H54 (cell line): ENCODE measurements at regions not wholly inside any gene's neighbourhood (a gene's known extent, or its start where the extent isn't known, plus 50 kb on each side); places are given as distances from the start of the nearest gene placed in this dataset.
"Not testable (repeated sequence)": the region's sequence is repeated elsewhere in the genome, so short reads cannot be mapped to it uniquely, and the experiment has no call there.

Experiments used
- DNase-seq: peaks from one replicate; pipeline ENCODE4 v3.0.0; 2011; ENCODE audit warnings: low spot score, mixed read lengths; ENCODE audit not compliant: insufficient read length
- FAIRE-seq: peaks from 3 replicates; lab custom pipeline; 2011; peaks lifted over from hg19 to GRCh38; lab: Jason Lieb, UNC
- POLR2A ChIP-seq: IDR thresholded peaks from 2 replicates; pipeline ENCODE4 v1.6.1; 2011; ENCODE audit warnings: low read depth, mild to moderate bottlenecking, low read length

DNA sequence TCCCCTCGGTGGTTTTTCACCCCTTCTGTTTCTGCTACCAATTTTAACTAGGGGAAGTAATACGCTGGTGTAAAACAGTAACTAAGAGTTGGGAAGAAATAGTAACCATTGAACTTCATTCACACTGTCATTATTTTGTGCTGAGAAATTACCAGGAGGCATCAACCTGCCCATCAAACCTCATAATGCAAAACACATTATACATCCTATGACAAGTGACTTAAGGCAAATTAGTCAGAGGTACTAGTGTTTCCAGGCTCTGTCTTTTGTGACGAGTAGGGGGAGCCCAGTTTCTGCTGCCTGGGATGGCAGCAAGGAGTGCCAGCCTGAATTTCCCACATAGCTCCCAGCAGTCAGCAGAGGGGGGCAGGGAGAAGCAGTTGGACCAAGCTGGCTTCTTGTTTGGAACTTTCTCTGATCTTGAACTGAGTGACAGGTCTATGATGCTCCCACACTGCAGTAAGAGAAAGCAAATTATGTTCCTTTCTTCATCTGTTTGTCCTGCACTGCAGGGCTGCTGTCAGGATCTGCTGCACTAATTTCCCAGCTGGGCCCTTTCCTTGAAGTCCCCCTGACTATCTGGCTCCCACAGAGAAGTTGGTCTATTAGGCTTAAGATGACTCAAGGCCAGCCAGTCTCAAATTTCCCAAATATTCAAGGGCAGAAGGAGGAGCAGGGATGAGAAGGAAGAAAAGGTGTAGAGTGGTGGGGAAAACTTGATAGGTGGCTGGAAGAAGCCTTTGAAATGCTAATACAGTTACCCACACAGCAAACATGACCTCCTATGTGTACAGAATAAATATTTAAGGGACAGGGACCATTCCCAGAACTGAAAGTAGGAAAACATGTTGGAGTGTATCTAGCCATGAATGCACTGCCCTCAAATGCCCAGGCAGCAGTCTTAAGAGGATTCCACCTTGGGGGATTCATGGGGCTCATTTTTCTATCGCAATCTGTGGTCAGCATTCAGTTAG, 322.8 kb downstream of the SEC16B start:
- TF ChIP-seq POLR2A = no peak
- FAIRE-seq (no peak), DNase-seq (no peak)

DNA sequence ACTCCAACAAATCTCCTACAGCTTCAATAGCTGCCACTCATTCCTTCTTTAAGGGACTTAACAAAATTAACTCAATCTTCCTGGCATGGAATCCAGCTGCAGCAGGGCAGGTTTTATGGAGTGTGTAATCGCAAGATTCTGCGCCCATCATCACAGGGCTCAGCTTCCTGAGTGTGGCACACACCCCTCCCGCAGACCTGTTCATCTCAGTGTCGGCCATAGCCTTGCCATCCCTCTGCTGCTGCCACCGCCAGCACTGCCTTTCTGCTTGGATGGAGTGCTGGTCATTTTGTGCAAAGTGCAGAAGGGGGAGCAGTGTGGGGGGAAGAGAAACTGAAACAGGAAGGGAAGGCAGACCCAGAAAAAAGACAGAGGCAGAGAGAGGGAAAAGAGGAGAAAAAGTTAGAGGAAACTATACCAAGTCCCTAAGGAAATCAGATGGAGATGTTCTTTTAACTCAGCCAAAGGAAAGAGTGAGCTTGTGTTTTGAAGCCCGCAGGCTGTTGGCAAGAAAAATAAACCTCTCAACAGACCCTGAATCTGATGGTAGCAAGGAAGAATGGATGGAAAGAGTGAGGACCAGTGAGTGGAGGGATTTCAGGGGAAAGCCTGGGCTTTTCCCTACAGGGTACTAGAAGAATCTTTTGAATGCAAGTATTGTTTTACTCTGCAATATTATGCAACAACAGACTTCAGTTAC, 324.2 kb downstream of the SEC16B start:
- no peak for TF ChIP-seq POLR2A
- FAIRE-seq (no peak), DNase-seq (no peak)

DNA sequence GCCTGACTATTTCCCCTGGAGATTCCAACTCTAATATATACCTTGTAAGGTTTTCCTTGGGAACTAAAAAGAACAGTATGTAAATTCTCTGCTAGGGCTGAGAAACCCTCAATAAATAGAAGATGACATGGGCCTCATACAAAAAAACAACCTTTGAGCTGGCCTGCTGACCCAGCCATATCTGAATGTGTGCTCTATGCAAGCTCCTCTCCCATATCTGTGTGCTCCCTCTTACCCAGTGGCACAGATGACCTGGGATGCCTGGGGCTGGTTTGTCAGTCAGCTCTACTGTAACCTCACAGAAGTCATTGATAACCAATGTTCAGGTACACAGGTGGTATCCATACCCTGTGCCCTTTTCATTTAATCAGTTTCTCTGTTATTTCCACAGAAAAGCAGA, 329.2 kb downstream of the SEC16B start:
- TF ChIP-seq POLR2A = no peak
- DNase-seq (no peak), FAIRE-seq (no peak)

DNA sequence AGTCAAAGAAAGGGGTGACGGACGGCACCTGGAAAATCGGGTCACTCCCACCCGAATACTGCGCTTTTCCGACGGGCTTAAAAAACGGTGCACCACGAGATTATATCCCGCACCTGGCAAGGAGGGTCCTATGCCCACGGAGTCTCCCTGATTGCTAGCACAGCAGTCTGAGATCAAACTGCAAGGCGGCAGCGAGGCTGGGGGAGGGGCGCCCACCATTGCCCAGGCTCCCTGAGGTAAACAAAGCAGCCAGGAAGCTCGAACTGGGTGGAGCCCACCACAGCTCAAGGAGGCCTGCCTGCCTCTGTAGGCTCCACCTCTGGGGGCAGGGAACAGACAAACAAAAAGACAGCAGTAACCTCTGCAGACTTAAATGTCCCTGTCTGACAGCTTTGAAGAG, 335.7 kb downstream of the SEC16B start:
- DNase-seq, FAIRE-seq: not testable (repeated sequence)

DNA sequence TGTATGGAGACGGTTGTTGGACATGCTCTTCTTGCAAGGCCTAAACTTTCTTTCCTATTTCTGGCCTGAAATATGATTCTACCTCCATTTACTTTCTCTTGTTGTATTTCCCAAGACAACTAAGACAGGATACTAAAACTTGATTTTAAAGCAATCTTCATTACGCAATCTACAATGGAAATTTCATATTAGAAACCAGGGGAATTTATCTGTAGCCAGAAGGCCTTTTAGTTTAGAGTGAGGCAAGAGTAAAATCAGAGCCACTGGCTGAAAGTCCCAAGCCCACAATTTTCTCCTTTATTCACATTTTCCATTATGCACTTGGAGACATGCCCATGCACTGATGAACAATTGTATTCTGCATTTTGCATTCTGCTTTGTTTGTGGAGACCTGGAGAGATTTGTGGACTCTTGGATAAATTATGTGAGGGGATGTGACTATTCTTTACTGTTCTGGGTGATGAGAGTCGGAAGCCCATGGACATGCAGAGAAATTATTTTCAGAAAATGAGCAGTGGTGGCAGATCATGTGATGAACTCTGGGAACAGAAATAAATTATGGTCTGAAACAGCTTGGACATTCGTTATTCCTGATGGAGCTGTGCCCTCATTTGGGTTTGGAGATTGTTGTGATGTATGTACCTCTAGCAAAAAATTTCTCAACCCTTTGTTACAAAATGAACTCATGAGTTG, 336.8 kb downstream of the SEC16B start:
- DNase-seq = no peak
- FAIRE-seq = no peak
- TF ChIP-seq POLR2A = no peak

DNA sequence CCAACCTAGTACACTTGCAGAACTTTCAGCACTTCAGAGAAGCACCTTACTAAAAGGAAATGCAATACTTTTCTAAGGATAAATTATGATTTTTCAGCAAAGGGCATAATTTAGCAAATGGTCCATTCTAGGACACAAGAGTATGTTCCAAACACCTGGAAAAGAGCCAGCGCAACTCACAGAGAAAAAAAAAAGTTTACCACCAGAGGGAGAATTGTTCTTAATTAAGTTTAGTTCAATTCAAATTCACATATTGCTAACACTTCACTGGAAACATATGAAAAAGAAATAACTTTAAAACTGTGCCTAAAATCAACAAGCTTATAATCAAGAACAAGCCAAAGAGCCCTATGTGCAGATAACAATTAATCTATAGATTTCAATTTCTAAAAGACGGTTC, 338.1 kb downstream of the SEC16B start:
- DNase-seq (no peak), FAIRE-seq (no peak)
- TF ChIP-seq POLR2A = no peak

DNA sequence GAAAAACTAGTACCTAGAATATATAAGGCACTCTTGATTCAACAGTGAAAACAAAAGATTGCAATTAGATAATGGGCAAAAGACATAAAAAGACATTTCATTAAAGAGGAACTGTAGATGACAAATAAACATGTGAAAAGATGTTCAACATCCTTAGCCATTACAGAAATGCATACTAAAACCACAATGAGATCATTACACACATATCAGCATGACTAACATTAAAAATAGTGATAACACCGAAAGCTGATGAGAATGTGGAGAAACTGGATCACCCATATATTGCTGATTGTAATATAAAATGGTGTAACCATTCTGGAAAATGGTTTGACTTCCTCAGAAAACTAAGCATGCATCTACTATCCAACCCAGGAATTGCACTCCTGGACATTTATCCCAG, 340.3 kb downstream of the SEC16B start:
- no peak for DNase-seq
- no peak for FAIRE-seq
- TF ChIP-seq POLR2A = no peak

DNA sequence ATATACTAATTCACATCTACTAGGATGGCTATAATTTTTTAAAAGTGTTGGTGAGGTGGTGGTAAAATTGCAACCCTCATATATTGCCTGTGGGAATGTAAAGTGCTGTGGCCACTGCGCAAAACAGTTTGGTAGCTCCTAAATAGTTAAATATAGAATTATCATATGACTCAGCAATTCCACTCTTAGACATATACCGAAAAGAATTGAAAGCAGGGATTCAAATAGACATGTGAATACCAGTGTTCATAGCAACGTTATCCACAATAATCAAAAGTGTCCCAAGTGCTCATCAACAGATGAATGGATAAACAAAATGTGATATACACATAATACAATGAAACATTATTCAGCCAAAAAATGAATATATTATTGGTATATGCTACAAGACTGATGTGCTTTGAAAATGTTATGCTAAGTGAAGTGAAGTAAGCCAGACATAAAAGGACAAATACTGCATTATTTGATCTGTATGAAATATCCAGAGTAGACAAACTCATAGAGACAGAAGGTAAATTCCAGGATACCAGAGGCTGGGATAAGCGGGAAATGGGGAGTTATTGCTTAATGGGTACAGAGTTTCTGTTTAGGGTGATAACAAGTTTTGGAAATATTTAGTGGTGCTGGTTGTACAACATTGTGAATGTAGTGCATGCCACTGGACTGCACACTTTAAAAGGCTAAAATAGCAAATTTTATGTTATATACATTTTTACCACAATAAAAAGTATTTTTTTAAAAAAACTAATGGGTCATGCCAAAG, 342.5 kb downstream of the SEC16B start:
- TF ChIP-seq POLR2A = no peak
- DNase-seq (no peak), FAIRE-seq (no peak)

DNA sequence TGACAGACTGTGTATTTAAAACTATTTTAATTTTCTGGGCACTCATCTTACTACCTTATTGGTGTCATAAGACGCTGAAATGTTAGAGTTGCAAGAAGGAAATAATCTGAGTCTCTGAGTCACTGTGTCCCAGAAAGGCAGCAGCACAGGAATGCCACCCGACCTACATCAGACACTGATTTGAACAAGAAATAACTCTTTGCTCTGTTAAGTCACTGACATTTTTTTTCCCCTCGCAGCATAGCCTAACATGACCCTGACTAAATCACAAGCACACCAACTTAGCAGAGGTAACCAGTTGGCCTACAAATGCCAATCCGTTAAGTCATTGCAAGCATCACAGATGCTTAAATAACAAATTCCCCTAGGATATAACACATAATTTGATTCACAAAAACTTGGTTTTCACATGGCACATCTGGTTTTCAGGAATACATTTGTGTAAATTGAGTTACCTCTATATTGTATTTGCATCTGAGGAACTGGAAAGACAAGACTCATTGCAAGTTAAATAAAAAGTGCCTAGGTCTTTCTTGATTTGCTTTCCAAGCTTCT, 349.1 kb downstream of the SEC16B start:
- no peak for FAIRE-seq
- TF ChIP-seq POLR2A = no peak
- DNase-seq = no peak

DNA sequence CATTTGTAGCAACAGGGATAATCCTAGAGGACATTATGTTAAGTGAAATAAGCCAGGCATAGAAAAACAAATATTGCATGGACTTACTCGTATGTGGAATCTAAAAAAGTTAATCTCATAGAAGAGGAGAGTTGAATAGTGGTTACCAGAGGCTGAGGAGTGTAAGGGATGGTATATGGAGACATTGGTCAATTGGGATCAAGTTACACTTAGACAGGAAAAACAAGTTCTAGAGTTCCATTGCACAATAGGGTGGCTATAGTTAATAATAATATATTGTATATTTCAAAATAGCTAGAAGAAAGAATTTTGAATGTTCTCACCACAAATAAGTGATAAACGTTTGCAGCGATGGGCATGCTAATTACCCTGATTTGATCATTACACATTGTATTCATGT, 354.6 kb downstream of the SEC16B start:
- FAIRE-seq = no peak
- TF ChIP-seq POLR2A = no peak
- DNase-seq = no peak

DNA sequence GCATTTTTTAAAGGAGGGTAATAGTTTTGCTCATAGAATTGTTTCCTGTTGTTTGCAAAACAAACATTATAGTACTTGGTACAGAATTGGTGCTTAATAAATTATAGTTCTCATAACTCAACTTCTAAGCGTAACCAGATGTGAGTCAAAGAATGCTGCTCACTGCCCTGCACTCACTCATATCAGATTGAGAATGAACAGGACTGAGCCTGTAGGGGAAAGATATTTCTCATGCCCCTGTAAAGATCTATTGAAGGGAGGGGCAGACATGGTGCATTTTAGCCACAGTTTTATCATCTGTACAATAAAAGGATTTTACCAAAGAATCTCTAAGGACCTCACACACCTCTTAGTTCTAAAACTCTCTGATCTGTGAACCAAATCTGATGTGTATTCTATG, 358.5 kb downstream of the SEC16B start:
- no peak for TF ChIP-seq POLR2A
- FAIRE-seq (no peak), DNase-seq (no peak)

DNA sequence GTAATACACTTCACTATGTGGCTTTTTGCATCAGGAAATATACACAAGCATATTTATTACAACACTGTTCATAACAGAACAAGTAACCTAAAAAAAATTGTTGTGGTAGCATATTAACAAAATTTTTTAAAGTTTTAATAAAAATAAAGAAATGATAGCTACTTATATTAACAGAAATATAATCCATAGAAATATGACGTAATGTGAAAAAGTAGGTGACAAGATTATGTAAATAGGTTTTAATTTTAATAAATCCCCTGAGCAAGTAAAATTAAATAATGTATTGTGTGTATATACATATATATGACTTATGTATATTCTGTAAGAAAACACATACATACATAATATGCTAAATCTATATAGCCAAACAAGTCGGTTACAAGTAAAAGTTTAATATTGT, 359.9 kb downstream of the SEC16B start:
- TF ChIP-seq POLR2A = no peak
- FAIRE-seq (no peak), DNase-seq (no peak)

DNA sequence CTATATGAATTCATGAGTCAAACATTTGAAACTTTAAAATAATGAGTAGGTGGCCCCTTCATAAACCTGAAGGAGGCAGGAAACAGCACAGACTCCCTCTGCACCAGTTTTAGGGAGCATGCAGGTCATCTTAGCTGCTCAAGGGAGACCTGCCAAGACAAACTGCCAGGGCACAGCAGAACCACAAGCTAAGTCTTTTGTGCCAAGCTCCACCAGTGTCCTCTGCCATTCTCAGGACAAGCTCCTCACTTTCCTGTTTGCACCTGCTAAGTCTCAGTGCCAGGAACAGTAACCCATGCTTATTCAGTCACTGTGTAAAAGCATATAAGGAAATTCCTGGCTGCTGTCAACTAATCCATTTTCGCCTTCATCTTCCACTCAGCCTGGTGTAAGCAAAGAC, 368.9 kb downstream of the SEC16B start:
- FAIRE-seq (no peak), DNase-seq (no peak)
- TF ChIP-seq POLR2A = no peak
